ENCODE measurements at regions not wholly inside any gene's neighbourhood (a gene's known extent, or its start where the extent isn't known, plus 50 kb on each side); places are given as distances from the start of the nearest gene placed in this dataset.

- TF ChIP-seq POLR2A (IDR thresholded peaks at IDR 0.05) (no peak), CTCF (IDR thresholded peaks at IDR 0.05) (no peak)
- 67 to 72% methylated on average over 6 of the region's 6 CpGs for WGBS, 2 donors
- DNase-seq (ENCODE audit: low spot score in 2 of 2) = no peak
- H3K4me3 ChIP-seq (ENCODE audit: low read depth, poor library complexity, severe bottlenecking) = no peak overlapping the region
- intact Hi-C loops (cut with DNase I; ENCODE audit: low total_unique reads) = no loop called here
These were observed 109.7 kb upstream of the UPP2 start for GRCh38 chr2:157991932-157992331.

- no peak overlapping the region for H3K4me3 ChIP-seq (ENCODE audit: low read depth, poor library complexity, severe bottlenecking)
- WGBS, 2 donors = 18 to 24% methylated on average over 5 of the region's 5 CpGs
- no peak for TF ChIP-seq CTCF (IDR thresholded peaks at IDR 0.05)
- no peak for TF ChIP-seq POLR2A (IDR thresholded peaks at IDR 0.05)
- no peak for DNase-seq (ENCODE audit: low spot score in 2 of 2)
- intact Hi-C loops (cut with DNase I; ENCODE audit: low total_unique reads) = no loop called here
These were observed 111.5 kb upstream of the UPP2 start for GRCh38 chr2:157990173-157990572.

GRCh38 chr2:157989227-157989626 is 112.4 kb upstream of the UPP2 start:
- H3K4me3 ChIP-seq (ENCODE audit: low read depth, poor library complexity, severe bottlenecking) = no peak overlapping the region
- intact Hi-C loops (cut with DNase I; ENCODE audit: low total_unique reads) = no loop called here
- DNase-seq (ENCODE audit: low spot score in 2 of 2) = no peak
- TF ChIP-seq CTCF (IDR thresholded peaks at IDR 0.05) = no peak
- TF ChIP-seq POLR2A (IDR thresholded peaks at IDR 0.05) = no peak
- WGBS, 2 donors = 82 to 85% methylated on average over 5 of the region's 5 CpGs

GRCh38 chr2:157986761-157987160 is 110.6 kb upstream of the ACVR1 start:
- TF ChIP-seq POLR2A (IDR thresholded peaks at IDR 0.05) = no peak
- TF ChIP-seq CTCF (IDR thresholded peaks at IDR 0.05) = no peak
- no peak for DNase-seq (ENCODE audit: low spot score in 2 of 2)
- intact Hi-C loops (cut with DNase I; ENCODE audit: low total_unique reads) = no loop called here
- H3K4me3 ChIP-seq (ENCODE audit: low read depth, poor library complexity, severe bottlenecking) = no peak overlapping the region

- TF ChIP-seq CTCF (IDR thresholded peaks at IDR 0.05) (no peak), POLR2A (IDR thresholded peaks at IDR 0.05) (no peak)
- no peak for DNase-seq (ENCODE audit: low spot score in 2 of 2)
- intact Hi-C loops (cut with DNase I; ENCODE audit: low total_unique reads) = no loop called here
- H3K4me3 ChIP-seq (ENCODE audit: low read depth, poor library complexity, severe bottlenecking) = no peak overlapping the region
These were observed 108.7 kb upstream of the ACVR1 start for GRCh38 chr2:157984866-157985265.

- intact Hi-C loops (cut with DNase I; ENCODE audit: low total_unique reads) = no loop called here
- H3K4me3 ChIP-seq (ENCODE audit: low read depth, poor library complexity, severe bottlenecking) = no peak overlapping the region
- DNase-seq (ENCODE audit: low spot score in 2 of 2) = no peak
- TF ChIP-seq POLR2A (IDR thresholded peaks at IDR 0.05) (no peak), CTCF (IDR thresholded peaks at IDR 0.05) (no peak)
- WGBS, 2 donors = 85 to 93% methylated on average over 4 of the region's 4 CpGs
These were observed 103.9 kb upstream of the ACVR1 start for GRCh38 chr2:157980020-157980419.

All from lower leg skin (tissue), 4 donors.